NCI-H2029 (cell line): ENCODE measurements at regions not wholly inside any gene's neighbourhood (a gene's known extent, or its start where the extent isn't known, plus 50 kb on each side); places are given as distances from the start of the nearest gene placed in this dataset.
"Not testable (repeated sequence)": the region's sequence is repeated elsewhere in the genome, so short reads cannot be mapped to it uniquely, and the experiment has no call there.

Experiments used
- DNase-seq: peaks from one replicate; lab custom pipeline; 2025; lab: John Stamatoyannopoulos, UW

DNA sequence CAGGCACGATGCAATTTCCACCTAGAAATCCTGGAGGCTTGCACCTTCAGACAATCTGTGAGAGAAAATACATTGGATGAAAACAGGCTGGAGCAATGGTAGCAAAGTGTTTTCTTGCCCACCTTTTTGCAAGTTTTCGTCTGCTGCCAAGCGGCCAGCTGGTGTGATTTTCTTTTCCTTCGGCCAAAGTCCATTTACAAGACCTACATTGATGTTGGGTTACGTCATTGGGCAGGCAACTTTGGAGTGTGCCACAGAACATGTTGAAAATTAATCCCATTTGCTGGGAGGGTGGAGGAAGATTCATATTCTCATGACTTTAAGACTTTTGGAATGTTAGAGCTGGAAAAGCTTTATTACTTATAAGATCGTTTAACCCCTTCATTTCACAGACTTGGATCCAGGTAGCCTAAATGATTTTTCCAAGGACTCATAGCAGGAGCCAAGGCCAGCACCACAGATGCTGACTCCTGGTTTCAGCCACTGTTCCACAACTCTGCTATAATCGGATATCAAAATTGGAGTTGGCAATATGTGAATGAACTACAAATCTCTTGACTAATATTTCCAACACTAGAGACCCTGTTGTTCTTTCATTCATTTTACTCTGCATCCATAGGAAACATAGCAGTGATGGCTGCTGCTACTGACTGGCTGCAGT lies 352.1 kb downstream of the RND3 start:
- no peak for DNase-seq

DNA sequence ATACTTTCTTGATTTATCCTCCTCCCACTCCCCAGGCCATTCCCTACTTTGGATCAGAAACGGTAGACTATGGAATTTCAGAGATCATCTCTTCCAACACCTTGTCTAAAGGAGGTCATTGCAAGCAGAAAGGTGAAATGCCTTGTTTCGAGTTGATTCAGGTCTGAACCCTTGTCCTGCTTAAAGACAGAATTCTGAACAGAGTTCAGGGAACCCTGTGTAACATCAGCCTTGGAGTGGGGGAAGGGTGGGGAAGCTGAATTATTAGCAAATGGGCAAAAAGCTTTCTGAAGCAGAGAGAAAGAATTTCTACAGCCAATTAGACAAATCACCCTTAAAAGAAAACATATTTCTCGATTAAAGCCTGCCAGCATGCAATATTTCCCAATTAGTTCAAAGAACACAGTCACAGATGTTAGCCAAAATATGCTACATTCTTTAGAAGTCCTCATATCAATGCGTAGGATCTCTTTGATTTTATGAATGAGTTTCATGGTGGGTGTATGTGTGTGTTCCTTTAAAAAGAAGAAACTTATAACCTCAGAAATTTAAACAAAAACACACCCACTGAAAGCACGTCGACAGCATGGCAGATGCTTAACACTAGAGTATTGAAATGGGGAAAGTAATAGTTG lies 353.1 kb downstream of the RND3 start:
- DNase-seq: no peak

DNA sequence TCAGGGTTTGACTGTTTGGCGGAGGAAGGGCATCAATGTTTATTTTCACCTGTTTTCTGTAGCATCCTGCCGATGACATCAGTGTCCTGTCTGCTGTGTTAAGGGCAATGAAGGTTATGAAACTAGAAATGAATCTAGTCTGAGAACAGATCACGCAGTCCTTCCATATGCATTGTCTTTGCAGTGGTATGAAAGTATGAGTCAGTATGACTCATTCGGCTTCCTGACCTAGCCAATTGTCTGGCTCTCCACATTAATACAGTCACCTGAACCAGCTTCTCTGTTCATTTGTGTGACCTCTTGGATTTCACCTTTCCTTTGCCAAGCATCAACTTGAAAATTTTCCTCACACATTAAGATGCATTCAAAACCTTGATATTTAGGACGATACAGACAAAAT lies 353.8 kb downstream of the RND3 start:
- peak; percentile 64 for DNase-seq

DNA sequence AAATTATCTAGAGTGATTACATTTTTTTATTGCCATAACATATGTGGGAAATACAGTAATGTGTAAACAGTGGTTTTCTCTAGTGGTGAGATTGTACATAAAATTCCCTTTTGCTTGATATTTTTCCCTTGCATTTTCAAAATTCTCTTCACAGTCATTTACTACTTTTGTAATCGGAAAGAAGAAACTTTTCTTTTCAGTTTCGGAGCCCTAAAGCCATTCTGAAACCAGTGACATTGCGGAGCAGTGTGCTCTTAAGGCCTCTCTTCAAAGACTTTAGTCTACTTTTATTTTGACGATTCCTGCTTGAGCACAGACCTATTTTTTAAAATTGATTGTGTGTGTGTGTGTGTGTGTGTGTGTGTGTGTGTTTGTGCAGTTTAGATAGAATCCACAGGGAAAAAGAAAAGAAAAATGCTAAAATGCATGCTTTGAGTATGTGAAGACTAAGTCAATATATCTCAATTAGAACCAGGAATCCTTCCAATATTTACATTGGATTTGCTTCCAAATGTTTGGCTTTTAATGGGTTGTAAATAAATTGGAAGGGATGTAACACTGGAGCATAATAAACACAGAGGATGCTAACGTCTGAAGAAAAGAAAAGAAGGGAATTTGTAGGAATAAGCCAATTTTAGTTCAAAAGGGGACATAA lies 357.4 kb downstream of the RND3 start:
- no peak for DNase-seq

DNA sequence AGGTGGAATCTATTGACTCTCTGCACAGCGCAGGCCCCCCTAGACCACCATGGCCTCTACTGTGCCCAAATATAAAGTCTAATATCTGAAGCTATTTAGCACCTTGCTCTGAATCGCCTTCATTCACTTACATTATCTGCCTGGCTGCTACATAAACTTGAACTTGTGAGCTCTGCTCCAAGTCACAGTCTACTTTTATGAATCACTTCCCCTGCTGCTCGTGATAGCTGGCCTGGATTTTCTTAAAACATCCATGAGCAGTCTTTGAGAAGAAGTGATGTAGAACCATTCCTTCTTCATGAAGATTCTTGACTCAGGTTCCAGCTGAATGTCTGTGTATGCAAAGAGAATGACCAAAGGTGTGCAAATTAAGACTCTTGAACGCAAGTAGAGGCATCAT lies 359.5 kb downstream of the RND3 start:
- no peak for DNase-seq

DNA sequence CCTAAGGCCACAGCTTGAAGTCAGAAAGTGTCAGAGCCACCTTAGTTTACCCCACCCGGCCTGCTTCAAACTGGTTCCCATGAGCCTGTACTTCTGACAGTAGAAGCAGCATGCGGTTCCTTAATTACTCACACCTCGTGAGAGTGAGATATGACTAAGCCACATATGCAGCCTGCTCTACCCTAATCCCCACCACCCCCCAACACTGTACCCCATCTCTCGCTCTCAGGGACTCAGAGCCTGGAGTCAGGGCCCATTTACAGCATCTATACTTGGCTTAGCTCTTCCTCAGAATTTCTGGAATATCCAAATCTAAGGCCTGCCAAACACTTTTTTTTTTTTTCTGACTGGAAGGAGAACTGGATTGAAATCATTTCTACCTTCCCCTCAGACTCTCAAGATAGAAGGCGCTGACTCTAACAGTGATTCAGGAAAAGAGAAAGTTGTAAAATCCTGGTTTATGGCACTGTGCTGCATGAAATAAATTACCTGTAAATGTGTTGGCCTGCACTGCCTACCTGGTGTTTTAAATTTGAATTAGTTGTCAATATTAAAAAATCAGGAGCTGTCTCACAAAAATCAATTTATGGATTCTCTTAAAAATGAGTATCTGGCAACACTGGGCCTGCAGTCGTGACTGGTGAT lies 360.0 kb downstream of the RND3 start:
- DNase-seq: no peak

DNA sequence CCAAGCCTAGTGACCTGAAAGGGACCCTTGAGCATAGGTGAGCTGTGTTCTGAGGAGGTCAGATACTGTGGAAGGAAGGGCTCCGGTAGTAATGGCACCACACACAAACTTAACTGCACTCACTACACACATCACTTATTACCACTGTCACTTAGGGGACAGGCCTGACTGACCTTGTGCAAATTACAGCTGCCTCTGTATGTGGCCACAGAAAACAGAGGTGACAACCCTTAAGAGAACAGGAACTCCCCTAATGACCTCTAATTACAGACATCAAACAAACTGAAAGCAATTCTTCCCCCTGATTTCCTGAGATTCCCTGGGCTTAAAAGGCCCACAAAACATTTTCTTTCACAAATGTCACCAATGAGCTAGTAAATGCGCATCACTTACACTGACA lies 360.6 kb downstream of the RND3 start:
- DNase-seq: no peak

DNA sequence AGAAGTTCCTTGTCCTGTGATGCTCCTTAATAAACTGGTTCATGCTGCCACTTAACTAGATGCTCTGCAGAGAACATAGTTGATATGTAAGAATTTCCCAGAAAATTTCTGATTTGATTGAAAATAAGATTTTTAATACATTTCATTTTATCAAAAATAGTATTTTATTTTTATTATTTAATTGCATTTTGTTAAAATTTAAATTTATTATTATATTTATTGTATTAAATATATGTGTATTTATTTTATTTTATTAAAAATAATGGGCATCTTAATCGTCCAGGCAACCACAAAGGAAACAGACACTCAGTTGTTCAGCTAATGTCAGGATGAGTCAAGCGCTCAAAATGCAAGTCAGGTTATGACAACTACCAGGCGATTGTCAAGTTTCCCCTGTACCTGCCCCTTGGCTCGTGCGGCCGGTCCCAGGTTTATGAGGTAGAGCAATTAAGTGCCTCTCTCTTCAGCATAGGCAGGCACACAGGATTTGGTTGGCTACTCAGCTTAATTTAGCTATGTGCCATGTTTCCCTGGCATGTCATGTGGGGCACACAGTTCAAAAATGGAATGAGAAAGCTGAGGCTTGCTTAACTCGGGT lies 361.2 kb downstream of the RND3 start:
- DNase-seq: no peak

DNA sequence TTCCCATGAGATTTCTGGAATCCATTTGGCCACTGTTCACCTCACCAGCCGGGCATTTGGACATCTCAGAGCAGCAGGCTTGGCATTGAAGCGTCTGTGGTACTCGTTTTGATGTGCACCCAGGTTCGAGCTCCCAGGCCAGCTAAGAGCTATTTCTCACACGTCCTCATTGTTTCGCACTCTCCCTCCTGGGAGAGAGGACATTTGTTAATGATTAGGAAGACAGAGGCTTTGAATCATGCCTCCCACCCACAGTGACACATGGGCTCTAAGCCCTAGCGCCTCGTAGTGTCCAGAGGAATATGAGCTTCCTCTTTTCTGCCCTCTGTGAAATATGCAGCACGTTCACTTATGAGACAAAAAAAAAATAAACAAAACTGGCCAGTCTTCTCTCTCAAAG lies 361.8 kb downstream of the RND3 start:
- no peak for DNase-seq

DNA sequence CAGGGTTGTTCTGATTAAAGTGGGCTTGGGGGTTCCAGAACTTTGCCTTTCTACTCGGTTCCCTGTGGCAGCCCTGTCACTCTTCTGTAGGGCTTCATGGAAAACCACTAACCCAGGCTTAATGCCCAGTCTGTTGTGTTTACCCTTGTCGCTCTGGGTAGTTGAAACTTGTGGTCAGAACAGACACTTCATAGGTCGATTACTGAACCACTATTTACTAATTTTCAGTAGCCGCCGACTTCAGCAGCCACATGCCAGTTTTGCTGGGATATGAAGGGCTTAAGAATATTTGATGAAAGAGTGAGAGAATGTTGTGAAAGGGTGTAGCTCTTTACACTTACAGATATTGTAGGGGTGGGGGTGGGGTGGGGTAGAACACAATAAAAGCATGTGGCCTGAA lies 362.3 kb downstream of the RND3 start:
- DNase-seq: peak; percentile 5

DNA sequence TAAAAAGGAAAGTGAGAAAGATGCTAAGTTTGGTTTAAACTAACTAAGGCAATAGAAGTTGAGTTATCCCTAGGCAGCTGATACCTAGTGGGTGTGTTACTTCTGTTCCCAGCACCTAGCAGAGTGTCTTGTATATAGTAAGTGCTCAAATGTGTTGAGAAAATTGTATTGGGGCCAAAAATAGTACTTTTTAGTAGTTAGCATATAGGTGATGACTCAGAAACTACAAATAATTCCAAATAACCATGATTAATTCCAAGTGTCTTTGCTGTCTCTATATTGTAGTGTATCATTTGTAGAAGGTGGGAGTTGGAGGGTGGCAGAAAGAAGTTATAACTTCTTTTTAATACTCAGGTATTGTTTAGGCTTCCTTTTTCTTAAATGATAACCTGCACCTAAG lies 362.7 kb downstream of the RND3 start:
- no peak for DNase-seq

DNA sequence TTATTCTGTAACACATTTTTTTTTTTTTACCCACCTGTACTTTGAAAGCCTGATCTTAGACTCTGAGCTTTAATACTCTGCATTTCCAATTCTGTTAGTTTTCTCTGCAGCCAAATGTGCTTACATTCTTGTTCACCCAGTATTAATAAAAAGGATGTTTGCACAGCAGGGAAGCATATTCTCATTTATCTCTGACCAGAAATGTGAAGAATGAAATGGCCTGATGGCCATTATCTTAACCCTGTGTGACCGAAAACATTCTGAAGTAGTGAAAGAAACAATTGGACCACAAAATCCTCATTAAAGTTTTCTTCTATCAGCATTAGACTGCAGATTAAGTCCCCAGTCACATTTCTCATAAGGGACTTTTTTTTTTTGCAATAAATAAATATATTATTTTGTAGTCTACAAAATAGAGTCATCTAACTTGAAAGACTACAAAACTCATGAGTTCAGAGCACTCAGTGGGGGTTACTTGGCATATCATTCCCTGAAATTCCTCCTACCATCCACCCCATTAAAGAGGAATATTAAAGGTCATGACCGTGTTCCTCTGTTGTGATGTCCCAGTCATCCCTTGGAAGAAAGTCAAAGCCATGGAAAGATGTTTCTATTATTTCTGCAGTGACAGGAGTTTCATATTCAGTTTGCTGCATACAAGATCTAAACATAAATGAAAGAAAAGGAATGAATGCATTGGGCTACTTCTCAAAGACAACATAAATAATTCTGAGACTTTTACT lies 364.4 kb downstream of the RND3 start:
- DNase-seq: no peak

DNA sequence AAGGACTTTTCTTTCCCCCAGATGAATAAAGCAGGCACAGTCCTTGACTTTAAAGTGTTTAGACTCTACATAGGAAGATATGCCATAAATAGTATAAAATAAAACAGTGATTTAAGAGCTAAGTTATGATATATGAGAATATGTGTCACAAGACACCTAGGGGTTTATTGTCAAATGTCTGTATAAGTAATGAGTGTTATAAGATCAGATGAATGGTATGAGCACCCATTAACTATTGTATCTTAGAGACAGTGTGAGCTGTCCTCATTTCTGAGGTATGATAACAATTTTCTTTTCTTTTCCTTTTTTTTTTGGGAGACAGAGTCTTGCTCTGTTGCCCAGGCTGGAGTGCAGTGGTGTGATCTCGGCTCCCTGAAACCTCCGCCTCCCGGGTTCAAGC lies 365.3 kb downstream of the RND3 start:
- no peak for DNase-seq

DNA sequence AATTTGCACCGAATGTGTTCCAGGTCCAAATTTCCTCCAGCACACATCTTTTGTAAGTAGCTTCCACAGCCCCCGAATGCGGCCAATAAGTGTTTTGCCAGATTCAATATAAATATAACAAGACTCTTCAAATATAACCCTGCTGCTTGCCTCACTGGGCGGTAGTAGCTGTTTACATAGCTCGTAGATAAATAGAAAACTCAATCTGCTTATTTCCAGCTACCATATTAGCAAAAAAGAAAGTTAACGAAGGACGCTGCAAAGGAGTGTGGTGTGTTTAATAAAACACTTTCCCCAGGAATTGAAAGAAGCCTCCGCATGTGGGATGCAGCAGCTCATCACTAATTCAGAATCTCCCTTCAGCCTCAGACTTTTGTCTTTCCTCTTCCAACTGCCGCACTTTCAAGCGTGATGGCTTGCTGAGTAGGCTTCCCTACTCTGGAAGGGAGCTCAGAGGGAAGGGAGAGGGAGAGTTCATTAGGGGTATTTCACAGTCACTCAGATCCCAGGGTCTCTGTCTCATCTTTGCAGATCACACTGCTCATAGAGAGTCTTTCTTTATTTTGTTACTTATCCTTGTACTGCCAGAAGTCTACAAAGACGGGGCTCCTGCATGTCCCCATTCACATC lies 367.0 kb downstream of the RND3 start:
- DNase-seq: no peak

DNA sequence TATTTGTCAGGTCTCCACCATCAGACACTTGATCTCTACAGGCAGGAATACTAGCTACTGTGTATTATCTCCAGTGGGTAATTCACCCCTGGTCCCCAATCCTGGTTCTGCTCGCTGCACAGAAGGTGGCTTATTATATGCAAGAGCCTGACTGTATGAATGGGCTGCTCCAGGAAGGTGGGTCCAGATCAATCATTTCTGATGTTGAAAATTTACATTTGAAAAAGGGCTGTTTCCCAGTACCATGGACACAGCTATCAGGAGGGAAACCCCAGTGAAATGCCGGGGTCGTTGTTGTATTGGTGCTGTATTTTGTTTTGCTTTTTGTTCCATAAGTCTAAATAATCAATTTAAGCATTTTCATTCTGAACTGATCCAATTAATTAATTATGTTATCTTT lies 367.6 kb downstream of the RND3 start:
- DNase-seq: no peak

DNA sequence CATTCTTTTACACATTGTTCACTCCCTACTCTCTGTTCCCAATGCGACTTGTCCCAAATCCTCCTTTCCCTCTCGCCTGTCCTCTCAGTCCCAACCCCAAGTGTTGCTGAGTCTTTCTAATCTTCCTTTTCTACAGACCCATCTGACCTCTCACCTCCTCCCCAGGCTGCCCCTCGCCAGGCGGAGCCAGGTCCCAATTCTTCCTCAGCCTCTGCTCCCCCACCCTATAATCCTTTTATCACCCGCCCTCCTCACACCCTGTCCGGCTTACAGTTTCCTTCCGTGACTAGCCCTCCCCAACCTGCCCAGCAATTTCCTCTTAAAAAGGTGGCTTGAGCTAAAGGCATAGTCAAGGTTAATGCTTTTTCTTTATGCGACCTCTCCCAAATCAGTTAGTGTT lies 373.4 kb downstream of the RND3 start:
- not testable (repeated sequence) for DNase-seq

DNA sequence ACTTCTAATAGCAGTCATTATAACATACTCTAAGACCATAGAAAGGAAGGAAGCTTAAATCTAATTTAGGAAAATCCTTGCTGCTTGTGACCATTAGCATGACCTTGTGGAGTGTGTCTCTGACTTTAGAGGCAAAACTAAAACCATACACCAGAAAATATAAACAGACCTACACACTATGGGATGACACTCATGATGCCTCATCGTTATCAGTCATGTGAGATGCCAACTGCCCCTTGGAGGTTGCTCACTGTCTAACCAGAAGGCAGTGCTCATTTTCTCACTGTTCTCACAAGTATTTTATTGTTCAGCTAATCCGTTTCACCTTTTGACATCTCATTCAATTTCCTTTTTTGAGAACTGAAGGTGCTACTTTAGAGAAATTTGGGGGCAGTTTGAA lies 376.9 kb downstream of the RND3 start:
- DNase-seq: no peak

DNA sequence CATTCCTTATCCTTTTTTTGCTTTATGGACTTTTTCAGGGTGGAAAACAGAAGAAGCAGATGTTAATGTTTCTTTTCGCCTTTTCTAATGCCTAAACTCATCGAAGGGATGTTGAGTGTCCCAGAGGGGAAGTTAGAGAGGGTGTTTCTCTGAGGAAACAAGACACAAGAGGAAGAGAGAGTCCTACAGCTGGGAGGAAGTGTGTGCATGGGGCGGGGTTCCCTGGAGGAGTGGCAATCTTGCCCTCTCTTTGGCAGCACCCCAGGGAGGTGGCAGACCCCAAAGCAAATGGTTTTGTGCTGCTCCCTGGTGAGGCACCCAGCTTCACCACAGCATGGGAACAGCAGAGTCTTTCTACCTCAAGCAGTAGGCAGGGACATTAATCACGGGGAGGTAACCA lies 377.6 kb downstream of the RND3 start:
- no peak for DNase-seq

DNA sequence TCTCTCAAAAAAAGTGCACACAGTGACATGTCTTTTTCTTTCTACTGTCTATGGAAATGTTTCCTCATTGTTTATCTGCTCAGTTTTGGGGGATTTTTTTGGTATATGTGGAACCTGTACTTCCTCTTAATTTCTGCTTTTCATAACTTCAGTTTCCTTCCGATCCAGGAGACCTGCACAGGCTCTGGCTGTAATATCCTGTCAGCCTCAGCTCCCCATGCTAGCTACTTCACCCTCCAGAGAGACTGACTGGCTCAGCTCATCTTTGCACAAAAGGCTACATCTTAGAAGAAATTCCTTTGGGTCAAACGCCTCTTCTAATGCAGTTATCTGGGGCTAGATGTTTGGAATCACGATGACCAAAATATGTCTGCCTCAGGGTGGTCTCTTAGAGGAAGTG lies 378.4 kb downstream of the RND3 start:
- no peak for DNase-seq

DNA sequence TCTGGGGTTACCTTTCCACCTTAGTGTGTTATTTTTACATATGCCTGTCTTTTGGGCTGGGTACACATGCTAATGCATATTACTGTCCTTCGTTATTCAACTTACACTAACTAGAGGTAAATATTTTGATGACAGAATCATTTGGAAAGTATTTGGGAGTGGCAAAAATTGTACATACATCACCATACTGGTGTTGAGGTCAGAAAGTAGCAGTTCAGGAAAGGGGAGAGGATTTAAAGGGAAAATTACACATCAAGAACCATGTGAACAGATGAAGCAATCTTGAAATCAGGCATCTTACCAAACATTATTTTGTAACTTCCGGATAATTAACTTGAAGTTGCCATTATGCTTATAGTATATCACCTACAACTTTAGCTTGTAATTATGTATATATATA lies 379.7 kb downstream of the RND3 start:
- no peak for DNase-seq

DNA sequence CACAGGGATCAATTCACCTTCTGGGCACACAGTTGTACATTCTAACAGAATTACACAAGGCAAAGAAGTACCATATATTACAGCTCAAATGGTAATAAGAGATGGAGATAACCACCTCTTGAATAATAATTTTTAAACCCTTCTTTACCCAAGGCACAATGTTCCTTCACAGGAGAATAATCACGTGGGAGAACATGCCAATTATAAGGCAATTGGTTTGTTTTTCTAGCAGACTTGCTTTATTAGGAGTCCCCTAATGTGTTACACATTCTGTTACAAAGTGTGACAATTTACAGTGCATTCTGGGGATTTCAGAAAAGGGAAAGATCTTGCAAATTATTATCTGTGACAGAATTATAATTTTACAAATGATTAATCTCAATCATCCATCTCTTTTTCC lies 380.3 kb downstream of the RND3 start:
- no peak for DNase-seq

DNA sequence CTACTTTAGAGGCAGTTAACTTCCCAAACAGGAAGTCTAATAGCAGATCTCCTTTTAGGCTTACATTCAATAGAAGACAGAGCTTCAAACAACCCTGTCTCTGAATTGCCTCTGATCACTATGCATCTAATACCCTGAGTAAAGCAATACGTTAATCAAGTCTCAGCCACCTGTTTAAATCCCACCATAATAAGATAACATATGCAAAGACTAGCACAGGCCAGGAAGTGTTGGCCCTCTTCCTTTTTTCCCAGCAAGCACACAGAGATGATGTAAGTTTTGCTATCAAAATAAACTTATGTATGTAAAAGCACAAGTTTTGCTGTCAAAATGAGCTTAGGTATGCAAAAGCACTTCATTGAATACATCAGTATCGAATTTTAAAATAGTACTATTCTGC lies 385.5 kb downstream of the RND3 start:
- no peak for DNase-seq
